Ishikawa (cell line): ENCODE measurements at regions not wholly inside any gene's neighbourhood (a gene's known extent, or its start where the extent isn't known, plus 50 kb on each side); places are given as distances from the start of the nearest gene placed in this dataset.

Experiments used
- RAD21 ChIP-seq: IDR thresholded peaks from 2 replicates; pipeline ENCODE4 v1.6.1; 2012; ENCODE audit warnings: low read depth
- TF ChIP-seq, protein P1 (sequence below): IDR thresholded peaks from 2 replicates; pipeline ENCODE4 v1.6.1; 2012

GRCh38 chr5:61783481-61783880 lies 451.4 kb downstream of the ZSWIM6 start:
- TF ChIP-seq RAD21, result no peak
- TF ChIP-seq, protein P1, sequence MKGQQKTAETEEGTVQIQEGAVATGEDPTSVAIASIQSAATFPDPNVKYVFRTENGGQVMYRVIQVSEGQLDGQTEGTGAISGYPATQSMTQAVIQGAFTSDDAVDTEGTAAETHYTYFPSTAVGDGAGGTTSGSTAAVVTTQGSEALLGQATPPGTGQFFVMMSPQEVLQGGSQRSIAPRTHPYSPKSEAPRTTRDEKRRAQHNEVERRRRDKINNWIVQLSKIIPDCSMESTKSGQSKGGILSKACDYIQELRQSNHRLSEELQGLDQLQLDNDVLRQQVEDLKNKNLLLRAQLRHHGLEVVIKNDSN, result no peak
